ENCODE measurements at regions not wholly inside any gene's neighbourhood (a gene's known extent, or its start where the extent isn't known, plus 50 kb on each side); places are given as distances from the start of the nearest gene placed in this dataset.
"Not testable (repeated sequence)": the region's sequence is repeated elsewhere in the genome, so short reads cannot be mapped to it uniquely, and the experiment has no call there.

- DNase-seq (ENCODE audit: low read depth in 4 of 4, low spot score in 3 of 4), result not testable (repeated sequence)
Observed at GRCh38 chr2:65600871-65601270, 168.5 kb upstream of the SPRED2 start.

- not testable (repeated sequence) for DNase-seq (ENCODE audit: low read depth in 4 of 4, low spot score in 3 of 4)
Observed at GRCh38 chr2:65600351-65600750, 168.0 kb upstream of the SPRED2 start.

- DNase-seq (ENCODE audit: low read depth in 4 of 4, low spot score in 3 of 4), result no peak
Observed at GRCh38 chr2:65599693-65600092, 167.3 kb upstream of the SPRED2 start.

GRCh38 chr2:65598996-65599395 lies 166.6 kb upstream of the SPRED2 start:
- no peak for DNase-seq (ENCODE audit: low read depth in 4 of 4, low spot score in 3 of 4)

GRCh38 chr2:65598264-65598663 lies 165.9 kb upstream of the SPRED2 start:
- no peak for DNase-seq (ENCODE audit: low read depth in 4 of 4, low spot score in 3 of 4)

- DNase-seq (ENCODE audit: low read depth in 4 of 4, low spot score in 3 of 4), result no peak
Observed at GRCh38 chr2:65595630-65596029, 163.2 kb upstream of the SPRED2 start.

- no peak for DNase-seq (ENCODE audit: low read depth in 4 of 4, low spot score in 3 of 4)
Observed at GRCh38 chr2:65594150-65594549, 161.8 kb upstream of the SPRED2 start.

GRCh38 chr2:65589667-65590066 lies 157.3 kb upstream of the SPRED2 start:
- DNase-seq (ENCODE audit: low read depth in 4 of 4, low spot score in 3 of 4), result no peak

GRCh38 chr2:65587779-65588178 lies 155.4 kb upstream of the SPRED2 start:
- no peak for DNase-seq (ENCODE audit: low read depth in 4 of 4, low spot score in 3 of 4)

- DNase-seq (ENCODE audit: low read depth in 4 of 4, low spot score in 3 of 4), result no peak
Observed at GRCh38 chr2:65586516-65586915, 154.1 kb upstream of the SPRED2 start.

GRCh38 chr2:65583061-65583460 lies 150.7 kb upstream of the SPRED2 start:
- no peak for DNase-seq (ENCODE audit: low read depth in 4 of 4, low spot score in 3 of 4)

- no peak for DNase-seq (ENCODE audit: low read depth in 4 of 4, low spot score in 3 of 4)
Observed at GRCh38 chr2:65582364-65582763, 150.0 kb upstream of the SPRED2 start.

- no peak for DNase-seq (ENCODE audit: low read depth in 4 of 4, low spot score in 3 of 4)
Observed at GRCh38 chr2:65580824-65581223, 148.4 kb upstream of the SPRED2 start.

- DNase-seq (ENCODE audit: low read depth in 4 of 4, low spot score in 3 of 4), result no peak
Observed at GRCh38 chr2:65579506-65580235, 147.3 kb upstream of the SPRED2 start.

- DNase-seq (ENCODE audit: low read depth in 4 of 4, low spot score in 3 of 4), result no peak
Observed at GRCh38 chr2:65577654-65578053, 145.3 kb upstream of the SPRED2 start.

GRCh38 chr2:65576861-65577601 lies 144.6 kb upstream of the SPRED2 start:
- DNase-seq (ENCODE audit: low read depth in 4 of 4, low spot score in 3 of 4), result no peak

GRCh38 chr2:65576278-65576677 lies 143.9 kb upstream of the SPRED2 start:
- DNase-seq (ENCODE audit: low read depth in 4 of 4, low spot score in 3 of 4), result no peak

- DNase-seq (ENCODE audit: low read depth in 4 of 4, low spot score in 3 of 4), result no peak
Observed at GRCh38 chr2:65574993-65575392, 142.6 kb upstream of the SPRED2 start.

GRCh38 chr2:65568656-65569440 lies 136.4 kb upstream of the SPRED2 start:
- DNase-seq (ENCODE audit: low read depth in 4 of 4, low spot score in 3 of 4), result not testable (repeated sequence)

- DNase-seq (ENCODE audit: low read depth in 4 of 4, low spot score in 3 of 4), result no peak
Observed at GRCh38 chr2:65566617-65567016, 134.2 kb upstream of the SPRED2 start.

- no peak for DNase-seq (ENCODE audit: low read depth in 4 of 4, low spot score in 3 of 4)
Observed at GRCh38 chr2:65565681-65566080, 133.3 kb upstream of the SPRED2 start.
